NCI-H1694 (cell line): ENCODE measurements at regions not wholly inside any gene's neighbourhood (a gene's known extent, or its start where the extent isn't known, plus 50 kb on each side); places are given as distances from the start of the nearest gene placed in this dataset.

ENCODE experiments used
- DNase-seq: peaks from one replicate; lab custom pipeline; 2025; lab: John Stamatoyannopoulos, UW

- no peak for DNase-seq
Measured at GRCh38 chr17:72208832-72209231, 88.0 kb downstream of the SOX9 start.

DNA sequence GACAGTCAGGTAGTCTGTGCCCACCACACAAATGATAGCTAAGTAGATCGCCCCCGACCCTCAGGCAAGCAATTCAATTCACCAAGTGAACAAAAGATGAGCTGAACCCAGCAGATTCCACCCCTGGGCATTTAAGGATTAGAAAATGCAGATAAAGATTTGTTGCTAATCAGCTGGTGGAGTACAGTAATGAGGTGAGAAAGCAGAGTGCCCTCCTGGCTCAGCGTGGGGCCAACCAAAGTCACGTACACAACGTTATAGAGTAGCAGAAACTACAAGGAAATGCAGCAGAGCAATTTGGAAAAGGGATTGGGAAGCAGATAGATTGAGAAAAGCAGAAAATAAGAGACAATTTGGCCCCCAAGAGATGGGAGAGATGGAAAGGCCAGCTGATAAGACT, 91.2 kb downstream of the SOX9 start:
- no peak for DNase-seq

DNA sequence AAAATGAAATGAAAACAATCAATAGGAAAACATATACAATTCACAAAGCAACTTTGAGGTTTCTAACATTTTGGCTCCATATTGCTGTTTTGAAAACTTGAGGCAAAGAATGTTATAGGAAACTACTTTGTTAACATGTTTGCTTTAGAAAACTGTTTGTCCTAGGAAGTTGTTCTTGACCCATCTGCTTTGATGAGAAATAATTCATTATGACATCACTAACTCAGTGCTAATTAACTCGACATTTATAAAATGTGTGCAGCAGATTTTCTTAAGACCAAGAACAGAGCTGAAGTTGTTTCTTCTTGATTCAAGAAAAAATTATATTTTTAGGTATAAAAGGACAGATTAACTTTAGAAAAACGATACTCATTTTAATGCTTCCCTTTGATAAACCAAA, 94.7 kb downstream of the SOX9 start:
- DNase-seq: no peak

GRCh38 chr17:72215928-72216327, 95.1 kb downstream of the SOX9 start:
- DNase-seq: no peak

DNA sequence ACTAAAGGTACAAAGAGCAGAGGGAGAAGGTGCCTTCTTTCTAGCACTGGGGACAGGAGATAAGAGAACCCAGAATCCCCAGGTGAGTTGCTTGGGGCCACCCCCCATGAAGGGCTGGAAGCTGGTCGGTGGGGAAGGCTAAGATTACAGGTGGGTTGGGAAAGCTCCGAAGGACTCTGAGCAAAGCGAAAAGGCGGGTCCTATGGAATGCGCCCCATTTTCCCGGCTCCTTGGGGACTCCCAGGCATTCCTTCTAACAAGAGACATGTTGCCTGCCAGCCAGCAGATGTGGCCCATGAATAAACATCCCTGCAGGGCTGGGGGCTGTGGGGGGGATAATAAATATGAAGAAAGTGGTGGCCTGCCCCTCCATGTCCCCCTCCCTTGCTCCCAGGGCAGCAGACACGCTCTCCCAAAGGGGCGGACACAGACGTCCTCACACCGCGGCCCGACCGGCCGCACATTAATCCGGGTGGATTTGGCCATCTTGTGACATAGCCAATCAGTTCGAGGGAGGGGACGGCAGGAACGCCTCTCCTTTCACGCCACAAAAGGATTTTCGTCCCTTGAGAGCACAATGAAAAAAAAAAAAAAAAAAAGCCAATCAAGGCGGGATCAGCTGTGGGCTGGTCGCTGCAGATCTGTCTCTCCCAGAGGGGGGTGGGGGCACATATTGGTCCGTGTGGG, 98.5 kb downstream of the SOX9 start:
- DNase-seq: no peak

DNA sequence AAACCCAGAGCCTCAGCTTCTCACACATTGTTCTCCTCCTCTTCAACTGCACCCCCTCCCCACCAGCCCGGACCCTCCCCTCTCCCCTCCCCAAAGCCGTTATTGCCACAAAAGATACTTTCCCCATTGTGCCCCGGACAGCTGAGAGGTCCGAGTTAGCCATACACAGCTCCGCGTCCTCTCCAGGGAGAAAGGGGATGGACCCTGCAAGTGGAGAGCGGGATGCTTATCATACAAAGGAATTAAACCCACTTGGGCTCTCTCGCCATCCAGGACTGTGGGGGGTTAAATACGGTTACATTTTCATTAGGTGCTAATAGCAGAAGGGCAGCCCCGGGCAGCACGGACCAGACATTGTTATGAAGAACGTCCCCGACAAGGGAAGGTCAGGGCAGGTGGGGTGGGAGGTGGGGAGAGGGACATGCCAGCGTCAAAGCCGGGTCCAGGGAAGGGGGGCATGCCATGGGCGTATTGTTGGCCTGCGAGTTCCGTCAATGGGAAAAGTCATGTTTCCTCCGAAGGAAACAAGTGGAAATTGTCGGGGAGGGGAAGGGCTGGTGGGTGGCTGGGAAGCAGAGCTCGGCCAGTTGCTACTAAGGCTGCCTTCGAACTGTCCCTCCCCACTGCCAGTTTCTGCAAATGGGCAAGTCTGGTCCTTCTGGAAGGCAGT, 99.1 kb downstream of the SOX9 start:
- DNase-seq: no peak

DNA sequence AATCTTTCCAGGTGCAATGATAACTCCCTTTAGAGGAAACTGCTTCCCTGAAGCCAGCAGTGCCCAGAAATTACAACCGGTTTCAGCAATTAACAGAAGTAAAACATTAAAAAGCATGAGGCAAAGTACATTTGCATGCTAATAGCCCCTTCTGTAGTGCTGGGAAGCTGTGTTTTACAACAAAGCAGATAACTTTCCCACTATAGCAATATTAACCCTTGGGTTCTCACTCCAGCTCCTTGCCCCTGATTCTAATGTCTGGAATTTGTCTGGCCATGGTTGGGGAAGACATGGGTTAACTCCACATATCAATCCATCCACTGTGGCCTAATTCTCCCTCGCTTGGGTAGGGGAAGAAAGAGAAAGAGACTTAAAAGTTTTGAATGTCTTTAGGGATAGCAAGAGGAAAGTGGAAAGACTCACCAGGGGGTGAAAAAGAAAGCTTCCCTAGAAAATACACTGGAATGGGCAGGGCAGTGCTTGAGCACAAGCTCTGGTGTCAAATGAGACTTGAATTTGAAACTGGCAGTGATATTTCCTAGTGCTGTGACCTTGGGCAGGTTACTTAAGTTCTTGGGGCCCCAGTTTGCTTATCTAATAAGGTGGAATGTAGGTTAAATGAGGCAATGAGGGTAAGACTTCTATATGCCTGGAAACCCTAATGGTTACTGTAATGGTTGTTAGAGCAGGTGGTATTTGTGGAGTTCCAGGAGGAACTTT, 102.0 kb downstream of the SOX9 start:
- DNase-seq: no peak

- no peak for DNase-seq
Measured at GRCh38 chr17:72223866-72224291, 103.1 kb downstream of the SOX9 start.

DNA sequence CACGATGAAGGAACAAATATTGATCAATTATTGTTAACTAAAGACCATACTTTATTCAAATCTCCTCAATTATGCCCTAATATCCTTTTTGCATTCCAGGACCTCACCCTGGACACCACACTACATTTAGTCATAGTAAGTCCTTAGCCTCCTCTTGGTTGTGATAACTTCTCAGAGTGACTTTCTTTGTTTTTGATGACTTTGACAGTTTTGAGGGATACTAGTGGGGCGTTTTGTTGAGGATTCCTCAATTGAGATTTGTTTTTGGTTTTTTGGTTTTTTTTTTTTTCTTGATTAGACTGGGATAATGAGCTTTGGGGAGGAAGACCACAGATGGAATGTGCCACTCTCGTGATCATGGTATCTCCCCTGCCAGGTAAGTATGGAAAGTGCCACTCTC, 105.5 kb downstream of the SOX9 start:
- no peak for DNase-seq

DNA sequence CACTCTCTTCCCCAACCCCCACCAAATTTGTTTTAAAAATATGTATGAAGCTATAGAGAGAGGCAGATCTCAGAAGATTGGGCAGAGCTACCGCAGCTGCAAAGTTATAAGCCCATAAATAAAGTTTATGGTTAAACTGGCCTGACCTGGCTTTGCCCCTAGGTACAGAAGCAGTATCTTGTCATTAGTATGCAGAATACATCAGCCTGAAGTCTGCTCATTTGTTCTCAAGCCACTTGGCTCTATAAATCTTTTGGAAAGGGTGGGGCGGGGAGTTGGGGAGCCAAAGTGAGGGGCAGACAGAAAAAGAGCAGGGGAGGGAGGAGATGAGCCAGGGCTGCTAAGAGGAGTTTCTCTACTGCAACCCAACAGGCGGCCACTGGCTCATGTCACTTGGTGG, 113.2 kb downstream of the SOX9 start:
- DNase-seq: no peak

DNA sequence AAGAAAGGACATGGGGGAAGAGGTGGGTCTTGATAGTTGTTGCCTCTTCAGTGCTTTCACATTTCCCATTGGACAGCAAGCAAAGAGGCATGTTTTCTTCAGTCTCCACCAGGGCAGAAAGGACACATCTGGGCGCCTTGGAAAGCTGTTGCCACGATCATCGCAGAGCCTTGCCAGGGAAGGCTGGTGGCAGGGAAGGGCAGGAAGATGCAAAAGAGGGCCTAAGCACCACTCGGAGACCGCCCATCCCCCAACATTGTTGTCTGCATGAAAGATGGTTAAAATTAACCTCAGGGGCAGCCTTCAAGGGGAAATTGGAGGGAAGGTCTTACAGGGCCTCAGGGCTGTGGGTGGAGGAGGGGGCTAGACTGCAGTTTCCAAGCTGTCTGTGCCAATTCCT, 114.2 kb downstream of the SOX9 start:
- no peak for DNase-seq

DNA sequence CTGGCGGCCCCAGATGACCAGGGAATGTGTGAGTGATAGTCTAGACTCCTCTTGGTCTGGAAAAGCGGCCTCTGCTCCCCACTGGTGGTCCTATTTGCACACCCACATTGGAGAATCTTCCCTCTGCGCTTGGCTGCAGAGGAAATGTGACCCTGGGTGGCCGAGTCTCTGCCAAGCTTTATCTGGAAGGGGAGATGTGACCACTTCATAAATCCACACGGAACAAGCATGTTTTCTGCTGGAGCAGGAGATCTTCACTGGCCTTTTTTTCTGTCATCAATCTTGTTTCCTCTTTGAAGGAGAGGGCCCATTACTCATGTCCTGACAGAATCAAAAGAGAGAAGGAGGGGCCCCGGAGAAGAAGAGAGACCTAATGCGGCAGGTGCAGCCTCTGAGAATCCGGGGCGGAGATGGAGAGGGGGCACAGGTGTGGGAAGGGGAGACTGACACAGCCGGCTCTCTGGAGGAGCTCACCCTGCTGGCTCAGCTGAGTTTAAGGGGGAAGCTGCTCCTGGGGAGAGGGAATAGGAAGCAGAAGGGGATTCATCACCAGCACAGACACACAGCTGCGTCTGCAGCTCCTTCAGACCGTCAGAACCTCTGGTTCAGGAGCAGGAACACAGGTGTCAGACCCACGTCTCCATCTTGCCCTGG, 116.3 kb downstream of the SOX9 start:
- DNase-seq: no peak

DNA sequence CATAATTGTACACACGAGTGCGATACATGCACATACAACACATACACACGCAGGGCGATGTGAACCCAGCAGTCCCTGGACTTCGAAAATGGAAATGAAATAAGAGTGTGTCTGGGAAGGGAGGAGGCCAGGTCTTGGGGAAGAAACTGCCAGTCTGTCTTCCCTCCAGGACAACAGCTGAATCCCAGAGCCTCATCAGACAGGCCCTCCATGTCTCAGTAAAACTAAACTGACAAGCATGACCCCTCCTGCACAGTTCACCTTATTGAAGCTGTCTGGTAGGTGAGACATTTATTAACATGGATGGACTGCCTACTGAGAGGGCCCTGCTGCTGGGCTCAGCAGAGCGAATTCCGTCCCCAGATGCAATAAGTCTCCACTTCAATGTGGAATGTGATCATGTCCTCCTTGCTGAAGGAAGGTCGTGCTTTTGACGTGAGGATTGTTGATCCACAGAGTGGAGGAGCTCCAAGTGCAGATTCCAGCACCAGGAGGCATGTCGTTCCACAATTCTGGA, 117.4 kb downstream of the SOX9 start:
- no peak for DNase-seq

DNA sequence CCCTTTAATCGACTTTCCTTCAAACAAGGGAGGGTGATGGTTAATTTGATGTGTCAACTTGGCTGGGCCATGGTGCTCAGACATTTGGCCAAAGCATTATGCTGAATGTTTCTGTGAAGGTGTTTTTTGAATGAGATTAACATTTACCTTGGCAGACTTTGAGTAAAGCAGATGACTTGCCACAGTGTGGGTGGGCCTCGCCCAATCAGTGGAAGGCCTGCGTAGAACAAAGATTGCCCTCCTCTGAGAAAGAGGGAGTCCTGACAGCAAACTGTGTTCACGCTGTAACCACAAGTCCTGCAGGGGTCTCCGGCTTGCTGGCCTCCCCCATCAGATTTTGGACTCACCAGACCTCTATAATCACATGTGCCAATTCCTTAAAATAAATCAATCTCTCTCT, 118.7 kb downstream of the SOX9 start:
- DNase-seq: no peak

GRCh38 chr17:72240333-72240732, 119.5 kb downstream of the SOX9 start:
- DNase-seq: no peak

- no peak for DNase-seq
Measured at GRCh38 chr17:72244494-72244893, 123.7 kb downstream of the SOX9 start.

DNA sequence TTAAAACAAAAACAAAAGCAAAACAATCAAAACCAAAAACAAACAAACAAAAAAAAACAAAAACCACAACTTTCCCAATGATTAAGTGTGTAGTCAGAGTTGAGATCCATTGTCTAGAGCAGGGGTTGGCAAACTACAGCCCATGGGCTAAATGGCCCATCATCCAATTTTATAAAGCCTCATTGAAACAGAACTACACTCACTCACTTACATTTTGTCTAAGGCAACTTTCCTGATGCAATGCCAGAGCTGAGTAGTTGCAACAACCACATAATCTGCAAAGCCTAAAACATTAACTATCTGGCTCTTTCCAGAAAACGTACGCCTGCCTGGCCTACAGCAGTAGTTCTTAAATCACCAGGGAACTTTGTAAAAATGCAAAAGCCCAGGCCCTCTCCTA, 124.1 kb downstream of the SOX9 start:
- no peak for DNase-seq

DNA sequence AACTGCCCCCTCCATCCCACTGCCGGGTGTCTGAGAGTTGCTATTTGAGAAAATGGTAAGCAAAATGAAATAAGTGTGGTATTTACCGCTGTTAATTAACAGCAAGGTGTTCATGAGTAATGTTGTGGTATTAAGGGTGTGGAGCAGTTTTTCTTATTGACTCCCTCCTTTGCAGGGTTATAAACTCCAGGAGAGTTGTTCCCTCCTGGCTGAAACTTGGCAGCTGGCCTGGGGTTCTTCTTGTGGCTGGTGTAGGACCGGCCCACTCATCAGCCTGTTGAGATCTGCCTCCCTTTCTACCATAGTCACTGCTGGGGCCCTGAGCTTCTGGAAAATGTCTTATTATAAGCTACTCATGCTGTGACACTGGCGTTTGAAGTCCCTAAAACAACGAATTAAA, 128.6 kb downstream of the SOX9 start:
- DNase-seq: no peak

- DNase-seq: no peak
Measured at GRCh38 chr17:72250206-72250605, 129.4 kb downstream of the SOX9 start.

DNA sequence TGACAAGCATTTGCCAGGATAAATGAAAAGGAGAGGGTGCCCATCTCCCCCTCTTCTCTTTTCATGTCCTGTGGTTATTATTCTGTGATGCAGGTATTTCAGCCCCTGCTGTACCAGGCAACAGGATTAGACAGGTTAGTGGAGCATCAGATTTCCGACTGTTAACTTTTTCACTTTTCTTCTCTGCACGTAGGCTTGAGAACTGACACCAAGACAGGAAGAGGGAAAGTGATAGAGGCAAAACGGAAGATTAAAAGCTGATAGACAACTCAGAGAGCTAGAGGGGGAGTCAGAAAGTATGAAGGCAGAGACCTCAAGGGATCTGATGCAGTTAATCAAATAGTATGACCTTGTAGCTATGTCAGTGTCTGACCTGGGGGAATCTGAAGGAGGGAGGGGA, 132.8 kb downstream of the SOX9 start:
- DNase-seq: no peak

DNA sequence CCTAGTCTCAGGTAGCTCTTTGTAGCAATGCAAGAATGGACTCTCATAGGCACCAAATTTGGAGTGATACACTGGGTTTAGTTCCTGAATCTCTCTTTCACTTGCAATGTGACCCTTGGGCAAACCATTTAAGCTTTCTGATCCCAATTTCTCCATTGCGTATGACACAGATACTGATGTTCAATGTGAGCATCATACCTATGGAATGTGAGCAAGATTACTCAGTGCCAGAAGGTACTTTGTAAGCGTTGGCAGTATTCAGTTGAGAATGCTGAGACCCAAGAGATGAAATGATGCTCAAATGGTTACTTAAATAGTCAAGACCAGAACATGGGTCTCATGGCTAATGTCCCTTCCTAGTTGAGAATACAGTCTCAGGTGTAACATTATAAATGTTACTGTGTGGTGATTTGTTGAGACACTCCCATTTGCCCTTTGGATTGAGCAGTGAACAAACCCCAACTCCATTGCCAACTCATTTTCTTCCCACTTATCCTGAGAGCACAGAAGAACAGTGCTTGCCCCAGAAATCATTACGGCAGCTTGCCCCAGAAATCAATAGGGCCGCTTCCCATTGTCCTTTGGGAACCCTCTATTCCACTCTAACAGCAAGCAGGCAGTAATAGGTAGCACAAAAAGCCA, 134.1 kb downstream of the SOX9 start:
- no peak for DNase-seq

- DNase-seq: no peak
Measured at GRCh38 chr17:72255481-72255880, 134.7 kb downstream of the SOX9 start.
